Activated gamma-delta T cell (primary cell): ENCODE measurements at regions not wholly inside any gene's neighbourhood (a gene's known extent, or its start where the extent isn't known, plus 50 kb on each side); places are given as distances from the start of the nearest gene placed in this dataset.

Source experiments
- DNase-seq: peaks from one replicate; lab custom pipeline; 2025; lab: John Stamatoyannopoulos, UW

GRCh38 chr22:48603621-48604320, 1223.9 kb downstream of the BRD1 start:
- DNase-seq = no peak

- no peak for DNase-seq
Observed at GRCh38 chr22:48602805-48603518, 1224.7 kb downstream of the BRD1 start.

- DNase-seq = no peak
Observed at GRCh38 chr22:48600681-48601080, 1227.0 kb downstream of the BRD1 start.

- no peak for DNase-seq
Observed at GRCh38 chr22:48600171-48600570, 1227.5 kb downstream of the BRD1 start.

- DNase-seq = no peak
Observed at GRCh38 chr22:48599346-48599745, 1228.3 kb downstream of the BRD1 start.

GRCh38 chr22:48596111-48596850, 1231.4 kb downstream of the BRD1 start:
- no peak for DNase-seq

GRCh38 chr22:48595511-48595905, 1232.2 kb downstream of the BRD1 start:
- no peak for DNase-seq

- DNase-seq = no peak
Observed at GRCh38 chr22:48594757-48595510, 1232.7 kb downstream of the BRD1 start.

- DNase-seq = no peak
Observed at GRCh38 chr22:48594016-48594756, 1233.5 kb downstream of the BRD1 start.

- no peak for DNase-seq
Observed at GRCh38 chr22:48593551-48593950, 1234.1 kb downstream of the BRD1 start.

GRCh38 chr22:48592931-48593330, 1234.7 kb downstream of the BRD1 start:
- no peak for DNase-seq

- no peak for DNase-seq
Observed at GRCh38 chr22:48592488-48592887, 1235.2 kb downstream of the BRD1 start.

GRCh38 chr22:48592066-48592345, 1235.7 kb downstream of the BRD1 start:
- DNase-seq = no peak

- DNase-seq = no peak
Observed at GRCh38 chr22:48591286-48592065, 1236.2 kb downstream of the BRD1 start.

- no peak for DNase-seq
Observed at GRCh38 chr22:48589901-48590300, 1237.8 kb downstream of the BRD1 start.

- DNase-seq = no peak
Observed at GRCh38 chr22:48588878-48589450, 1238.7 kb downstream of the BRD1 start.

GRCh38 chr22:48588151-48588877, 1239.4 kb downstream of the BRD1 start:
- DNase-seq = no peak

- no peak for DNase-seq
Observed at GRCh38 chr22:48587236-48587865, 1240.3 kb downstream of the BRD1 start.

- no peak for DNase-seq
Observed at GRCh38 chr22:48586799-48587185, 1240.9 kb downstream of the BRD1 start.
